ENCODE measurements at regions not wholly inside any gene's neighbourhood (a gene's known extent, or its start where the extent isn't known, plus 50 kb on each side); places are given as distances from the start of the nearest gene placed in this dataset.

DNA sequence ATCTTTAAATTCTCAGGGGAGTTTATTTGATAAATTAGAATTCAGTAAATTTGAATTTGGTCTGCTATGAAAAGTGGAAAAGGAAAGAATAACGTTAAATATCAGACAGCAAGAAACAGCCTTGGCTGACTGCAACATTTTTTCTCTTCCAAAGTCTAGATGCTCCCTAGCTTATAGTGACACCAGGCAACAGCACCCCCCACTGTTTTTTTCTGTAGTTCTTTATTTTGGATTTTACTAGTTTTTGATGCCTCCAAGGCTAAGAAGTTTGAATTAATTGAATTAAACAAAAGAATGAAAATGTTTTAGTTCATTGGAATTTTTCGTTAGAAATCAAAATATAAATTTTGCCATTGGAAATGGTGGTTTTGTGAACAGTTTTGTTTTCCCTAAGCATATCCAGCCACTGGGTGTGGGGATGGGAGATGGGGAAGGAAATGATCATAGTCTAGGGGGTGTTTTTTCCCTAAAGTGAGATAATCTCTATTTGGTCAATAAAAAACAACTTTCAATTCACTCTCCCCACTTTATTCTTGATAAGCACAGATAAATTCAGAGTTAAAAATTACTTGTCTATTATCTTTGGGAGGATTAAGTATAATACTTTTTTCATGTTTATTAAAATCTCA is 199.3 kb upstream of the CD180 start:
- Histone ChIP-seq H3K27ac (no peak overlapping the region), H3K4me3 (no peak overlapping the region)

DNA sequence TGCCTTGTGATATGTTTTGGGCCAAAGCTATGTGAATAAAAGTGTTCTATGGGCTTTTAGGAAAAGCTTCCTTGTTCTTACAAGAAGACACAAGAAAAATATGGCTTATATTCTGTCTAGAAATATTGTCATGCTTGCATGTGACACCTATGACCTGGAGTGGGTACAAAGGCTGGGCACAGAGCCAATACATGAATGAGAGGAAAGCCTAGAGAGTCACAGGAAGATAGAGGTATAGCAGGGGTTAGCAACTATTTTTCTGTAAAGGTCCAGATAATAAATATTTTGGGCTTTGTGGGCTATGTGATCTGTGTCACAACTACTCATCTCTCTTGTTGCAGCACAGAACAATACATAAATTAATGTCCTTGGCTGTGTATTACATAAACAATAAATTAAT is 196.6 kb upstream of the CD180 start:
- no peak overlapping the region for H3K4me3 ChIP-seq

DNA sequence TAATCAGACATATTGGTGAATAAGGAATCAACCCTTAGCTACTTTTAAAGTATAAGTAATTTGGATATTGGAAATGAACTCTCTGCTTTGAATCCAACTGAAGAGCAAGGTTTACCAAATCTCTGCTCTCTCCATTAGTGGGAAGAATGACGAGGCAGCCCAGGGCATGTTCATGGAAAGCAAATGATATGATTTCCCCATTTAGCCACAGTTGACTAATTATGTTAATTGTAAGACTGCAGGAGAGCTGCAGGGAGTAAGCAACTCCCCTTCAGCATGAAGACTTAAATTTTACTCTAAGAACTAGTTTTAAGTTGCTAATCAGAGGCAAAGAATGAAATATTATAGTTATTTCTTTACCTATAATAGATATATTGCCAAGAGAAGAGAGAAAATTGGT is 194.3 kb upstream of the CD180 start:
- Histone ChIP-seq H3K27ac (no peak overlapping the region), H3K4me3 (no peak overlapping the region)

More for the DNA sequence above, 196.6 kb upstream of the CD180 start:
- H3K27ac ChIP-seq, result no peak overlapping the region

DNA sequence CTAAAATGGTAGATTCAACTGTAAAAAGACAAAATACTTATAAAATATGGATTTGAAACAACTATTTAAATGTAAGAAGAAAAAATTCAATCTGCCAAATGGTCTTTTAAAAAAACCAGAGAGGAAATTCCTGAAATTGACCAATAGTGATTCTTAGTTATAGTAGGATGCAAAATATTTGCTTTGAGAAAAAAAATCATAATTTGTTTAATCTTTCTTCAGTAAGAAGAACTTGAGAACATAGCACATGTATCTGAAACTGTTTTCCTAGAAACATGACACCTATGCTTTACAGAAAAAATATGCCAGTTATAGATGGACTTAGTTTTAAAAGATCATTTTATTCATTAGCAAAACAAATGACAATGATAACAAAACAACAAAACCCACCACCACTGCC is 186.9 kb upstream of the CD180 start:
- H3K27ac ChIP-seq, result no peak overlapping the region
- H3K4me3 ChIP-seq, result no peak overlapping the region

DNA sequence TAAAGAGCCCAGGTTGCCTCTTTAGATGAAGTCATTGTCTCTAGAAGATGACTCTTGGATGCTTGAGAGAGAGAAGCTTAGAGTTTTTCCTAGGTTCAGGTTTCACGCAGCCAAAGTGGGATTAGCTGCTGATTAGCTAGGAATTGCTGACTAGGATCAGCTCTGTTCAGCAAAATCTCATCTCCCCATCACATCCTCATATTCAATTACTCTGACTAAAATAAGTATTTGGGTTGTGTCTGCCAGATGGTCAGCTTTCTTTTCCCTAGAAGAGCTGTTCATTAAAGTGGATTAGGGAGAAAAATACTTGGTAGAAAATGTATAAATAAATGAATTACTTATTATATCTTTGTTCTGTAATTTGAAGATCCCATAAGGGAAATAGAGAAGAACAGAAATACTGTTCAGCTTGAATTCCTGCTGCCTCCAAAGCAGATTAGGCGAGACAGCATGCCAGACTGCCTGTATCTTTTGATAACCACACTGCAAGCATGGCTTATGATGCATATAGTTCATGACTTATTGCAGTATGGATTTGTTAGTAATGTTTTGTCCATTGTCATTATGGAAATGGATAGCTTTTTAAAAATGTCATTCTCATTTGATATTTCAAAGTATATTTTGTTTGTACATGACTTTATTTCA is 184.8 kb upstream of the CD180 start:
- Histone ChIP-seq H3K4me3 (no peak overlapping the region), H3K27ac (no peak overlapping the region)

DNA sequence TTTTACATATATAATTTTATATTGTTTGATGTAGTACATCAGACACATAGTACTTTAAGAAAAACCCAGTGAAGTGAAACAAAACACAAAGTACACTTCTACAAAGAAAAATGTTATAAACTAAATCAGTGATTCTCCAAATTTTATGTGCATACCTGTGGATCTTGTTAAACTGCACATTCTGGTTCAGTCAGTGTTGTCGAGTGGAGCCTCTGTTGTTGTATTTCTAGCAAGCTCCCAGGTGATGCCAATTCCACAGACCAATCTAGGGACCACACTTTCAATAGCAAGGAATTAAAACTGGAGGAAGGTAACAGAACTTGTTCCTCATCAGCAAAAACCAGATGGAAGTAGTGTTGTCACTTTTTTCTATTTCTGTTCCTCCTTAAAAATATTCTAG is 183.8 kb upstream of the CD180 start:
- Histone ChIP-seq H3K4me3 (no peak overlapping the region), H3K27ac (no peak overlapping the region)

DNA sequence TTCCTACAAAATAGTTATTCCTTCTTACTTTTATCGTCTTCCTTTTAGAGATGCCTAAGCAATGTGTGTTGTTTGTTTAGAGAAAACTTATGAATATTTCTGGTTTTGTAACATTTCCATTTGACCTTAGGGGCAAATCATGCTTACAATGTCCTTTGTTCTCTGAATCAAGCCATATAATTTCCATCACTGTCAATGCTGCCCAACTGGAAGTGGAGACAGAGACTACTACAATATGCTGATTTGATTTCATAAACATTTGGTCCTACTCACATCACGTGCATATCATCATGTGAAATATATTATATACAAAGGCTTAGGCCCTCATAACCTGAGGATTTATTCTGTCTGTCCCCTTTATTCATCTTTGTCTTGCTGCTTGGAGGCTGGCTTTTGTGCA is 183.2 kb upstream of the CD180 start:
- Histone ChIP-seq H3K4me3 (no peak overlapping the region), H3K27ac (no peak overlapping the region)

DNA sequence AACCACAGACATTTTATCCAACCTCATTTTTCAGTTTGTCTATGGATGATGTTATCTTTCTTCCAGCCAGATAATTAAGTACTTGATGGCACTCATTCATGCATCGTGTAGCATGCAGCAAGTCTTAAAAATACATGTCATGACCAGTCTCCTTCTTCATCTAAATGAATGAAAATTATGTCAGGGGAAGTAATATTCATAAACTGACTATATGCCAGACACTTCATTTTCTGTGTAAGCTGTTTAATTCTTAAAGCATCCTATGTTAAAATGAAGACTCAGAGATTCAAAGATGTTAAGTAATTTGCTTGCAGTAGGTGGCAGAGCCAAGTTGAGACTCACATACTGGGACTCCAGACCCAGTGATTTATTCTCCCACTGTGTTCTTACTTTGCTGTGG is 181.7 kb upstream of the CD180 start:
- no peak overlapping the region for H3K4me3 ChIP-seq
- no peak overlapping the region for H3K27ac ChIP-seq

DNA sequence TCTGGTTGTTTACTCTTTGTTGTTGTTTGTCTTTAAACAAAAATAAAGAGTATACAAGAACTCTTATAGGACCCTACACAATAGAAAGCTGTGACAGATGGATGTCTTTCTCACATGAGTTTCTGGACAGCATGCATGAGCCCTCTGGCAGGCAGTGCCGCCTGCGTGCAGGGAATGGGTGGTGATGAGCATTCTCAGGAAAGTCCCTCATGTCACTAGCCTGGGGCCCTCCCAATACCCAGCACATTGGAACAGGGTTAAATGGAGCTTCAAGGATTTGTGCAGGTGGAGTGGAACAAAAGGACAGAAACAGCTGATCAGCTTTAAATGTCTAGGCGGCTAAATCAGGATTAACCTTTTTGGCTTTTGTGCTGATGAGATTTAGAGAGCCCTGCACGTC is 181.0 kb upstream of the CD180 start:
- Histone ChIP-seq H3K4me3 (no peak overlapping the region), H3K27ac (no peak overlapping the region)

DNA sequence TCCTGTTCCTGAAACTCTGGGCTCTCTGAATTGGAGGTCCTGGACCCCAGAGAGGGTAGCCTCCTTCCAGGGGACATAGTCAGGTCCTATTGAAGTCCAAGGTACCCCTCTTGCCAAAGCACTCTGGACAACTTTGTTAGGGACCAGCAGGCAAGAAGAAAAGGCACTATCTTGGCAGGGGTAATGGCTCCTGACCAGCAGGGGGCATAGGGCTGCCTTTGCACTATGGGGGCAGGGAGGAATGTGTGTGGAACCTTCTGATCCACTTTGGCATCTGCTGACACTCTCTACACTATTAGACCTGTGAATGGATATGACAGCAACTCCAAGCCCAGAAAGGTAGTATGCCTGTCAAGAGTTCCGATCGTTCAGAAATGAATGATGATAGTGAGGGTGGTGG is 179.0 kb upstream of the CD180 start:
- Histone ChIP-seq H3K27ac (no peak overlapping the region), H3K4me3 (no peak overlapping the region)

DNA sequence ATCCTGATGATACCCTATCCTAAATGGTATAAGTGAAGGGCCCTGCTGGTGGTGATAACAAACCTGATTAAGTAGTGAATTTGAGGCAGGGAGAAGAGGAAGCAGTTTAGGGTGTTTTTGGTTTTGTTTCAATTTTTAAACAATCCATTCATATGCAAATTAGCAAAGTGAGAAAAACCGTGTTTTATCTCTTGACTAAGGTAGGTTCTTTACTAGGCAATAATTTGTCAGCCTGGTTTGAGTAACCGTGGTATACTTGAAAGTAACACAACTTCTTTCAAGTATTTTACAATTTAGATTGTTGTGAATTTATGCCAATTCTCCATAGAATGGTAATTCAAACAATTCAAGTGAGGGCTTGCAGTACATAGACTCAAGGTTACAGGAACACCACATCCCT is 177.8 kb upstream of the CD180 start:
- Histone ChIP-seq H3K27ac (no peak overlapping the region), H3K4me3 (no peak overlapping the region)

DNA sequence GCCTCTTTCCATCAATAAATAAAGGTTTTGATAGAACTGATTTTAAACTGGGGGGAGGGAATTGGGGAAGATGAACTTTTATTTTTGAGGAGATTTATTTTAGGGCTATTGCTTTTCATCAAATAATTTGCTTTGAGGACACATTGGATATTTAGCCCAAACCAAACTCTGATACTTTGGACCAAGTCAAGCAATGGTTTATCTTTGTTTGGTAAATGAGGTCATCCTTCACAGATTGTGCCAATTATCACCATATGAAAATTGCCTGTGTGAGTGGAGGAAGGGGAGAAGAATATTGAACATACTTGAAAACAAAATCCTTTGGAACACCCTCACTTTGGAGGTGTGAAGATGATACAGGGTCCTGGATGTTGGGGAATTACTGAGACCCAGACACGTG is 176.9 kb upstream of the CD180 start:
- H3K27ac ChIP-seq, result no peak overlapping the region
- no peak overlapping the region for H3K4me3 ChIP-seq

DNA sequence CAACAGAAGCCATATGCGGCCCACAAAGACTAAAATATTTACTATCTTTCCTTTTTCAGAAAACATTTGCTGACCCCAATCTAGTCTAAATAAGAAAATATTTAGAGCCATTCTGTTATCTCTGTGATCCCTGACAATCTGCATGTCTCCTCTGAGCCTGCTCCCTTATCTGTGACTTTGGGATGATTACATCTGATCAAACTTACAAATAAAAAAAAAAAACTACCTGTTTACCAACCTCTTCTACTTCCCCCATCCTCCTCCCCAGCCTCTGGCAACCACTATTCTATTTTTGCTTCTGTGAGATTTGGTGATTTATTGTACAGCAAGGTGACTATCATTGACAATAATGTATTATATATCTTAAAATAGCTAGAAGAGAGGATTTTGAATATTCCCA is 176.3 kb upstream of the CD180 start:
- H3K27ac ChIP-seq, result no peak overlapping the region
- no peak overlapping the region for H3K4me3 ChIP-seq

DNA sequence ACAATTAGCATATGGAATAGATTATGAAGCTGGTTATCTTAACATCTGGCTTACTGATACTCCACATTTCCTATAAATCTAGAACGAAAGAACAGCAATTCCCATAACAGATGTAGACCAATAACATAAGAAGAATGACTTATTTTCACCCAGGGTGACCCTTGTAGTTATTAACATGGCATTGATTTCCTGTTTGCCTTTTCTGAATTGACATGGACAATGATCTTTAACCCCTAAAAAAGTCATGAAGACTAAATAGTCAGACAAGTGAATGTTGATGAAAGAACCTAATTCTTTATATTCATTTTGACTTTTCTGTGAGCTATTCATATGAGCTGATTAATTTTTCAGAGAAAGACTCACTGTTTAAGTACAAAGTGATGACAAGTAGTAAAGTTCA is 175.3 kb upstream of the CD180 start:
- Histone ChIP-seq H3K4me3 (no peak overlapping the region), H3K27ac (no peak overlapping the region)

DNA sequence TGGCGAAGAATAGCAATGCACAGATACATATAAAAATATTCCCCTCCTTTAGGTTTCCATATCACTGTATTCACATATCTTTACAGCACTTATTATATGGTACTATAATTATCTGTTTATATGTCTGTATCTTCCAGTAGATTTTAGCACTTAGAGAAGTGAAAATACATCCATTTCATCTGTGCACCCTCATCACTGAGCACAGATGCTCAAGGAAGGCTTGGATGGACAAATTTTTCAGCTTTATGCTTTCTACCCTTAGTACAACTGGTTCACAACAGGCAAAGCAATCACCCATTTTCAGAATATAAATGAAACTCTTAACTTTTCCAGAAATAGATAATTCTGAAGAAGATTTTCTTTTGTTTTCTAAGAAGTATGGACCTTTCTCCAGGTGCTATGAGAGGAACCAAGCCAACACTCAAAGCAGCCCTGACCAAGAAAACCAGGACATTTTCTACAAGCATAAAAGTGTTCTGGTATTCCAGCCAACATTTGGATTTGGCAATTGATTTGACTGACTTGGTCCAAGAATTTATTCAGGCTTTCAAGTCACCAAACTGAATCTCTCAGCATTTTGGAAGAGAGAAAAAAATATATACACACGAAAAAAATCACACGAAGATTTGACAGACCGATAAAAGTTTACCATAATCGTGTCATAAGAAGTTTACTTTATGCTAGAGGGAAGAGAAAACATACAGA is 170.2 kb upstream of the CD180 start:
- no peak overlapping the region for H3K27ac ChIP-seq
- H3K4me3 ChIP-seq, result no peak overlapping the region

DNA sequence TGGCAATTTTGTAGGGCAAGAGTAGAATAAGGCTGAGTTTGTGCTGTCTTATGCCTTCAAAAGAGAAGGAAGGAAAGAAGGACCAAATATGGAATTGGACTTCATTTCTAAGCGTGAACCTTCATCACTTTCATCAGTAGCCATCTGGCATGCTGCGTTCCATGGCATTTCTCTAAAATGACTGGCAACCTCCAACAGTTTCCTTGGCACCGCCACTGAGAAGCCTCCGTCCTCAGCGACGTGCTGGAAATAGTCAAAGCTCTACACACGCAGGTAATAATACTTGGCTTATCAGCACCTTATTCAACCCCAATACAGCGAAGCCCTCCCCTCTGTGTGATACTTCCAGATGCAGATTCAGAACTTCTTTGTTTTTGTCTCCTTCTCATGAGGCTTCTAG is 169.7 kb upstream of the CD180 start:
- Histone ChIP-seq H3K4me3 (no peak overlapping the region), H3K27ac (no peak overlapping the region)

DNA sequence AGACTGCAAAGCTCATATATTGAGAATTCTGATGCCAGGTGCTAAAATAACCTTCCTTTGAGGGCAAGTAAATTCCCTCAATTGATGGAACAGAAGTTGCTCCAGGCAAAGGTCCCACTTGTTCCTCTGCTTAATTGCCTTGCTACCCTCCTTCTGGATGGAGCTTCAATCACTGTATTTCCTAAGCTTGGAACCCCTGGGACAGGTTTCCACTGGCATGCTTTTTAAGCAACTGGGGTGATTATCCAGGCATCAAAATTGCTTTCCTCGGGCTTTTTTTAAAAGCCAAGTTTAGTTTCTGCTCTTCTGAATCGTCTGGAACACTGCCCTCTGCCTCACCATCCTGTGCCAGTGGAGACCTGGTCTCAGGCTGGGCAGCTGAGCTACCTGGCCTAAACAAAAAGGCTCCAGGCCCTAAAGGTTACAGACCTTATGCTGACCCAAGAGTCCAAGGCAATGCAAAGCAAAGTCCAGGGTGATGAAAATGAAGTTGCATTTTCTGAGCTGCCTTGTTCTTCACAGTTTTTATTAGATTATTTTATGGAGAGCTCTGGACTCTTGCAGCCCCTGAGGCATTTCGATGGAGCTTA is 167.9 kb upstream of the CD180 start:
- Histone ChIP-seq H3K27ac (no peak overlapping the region), H3K4me3 (no peak overlapping the region)

DNA sequence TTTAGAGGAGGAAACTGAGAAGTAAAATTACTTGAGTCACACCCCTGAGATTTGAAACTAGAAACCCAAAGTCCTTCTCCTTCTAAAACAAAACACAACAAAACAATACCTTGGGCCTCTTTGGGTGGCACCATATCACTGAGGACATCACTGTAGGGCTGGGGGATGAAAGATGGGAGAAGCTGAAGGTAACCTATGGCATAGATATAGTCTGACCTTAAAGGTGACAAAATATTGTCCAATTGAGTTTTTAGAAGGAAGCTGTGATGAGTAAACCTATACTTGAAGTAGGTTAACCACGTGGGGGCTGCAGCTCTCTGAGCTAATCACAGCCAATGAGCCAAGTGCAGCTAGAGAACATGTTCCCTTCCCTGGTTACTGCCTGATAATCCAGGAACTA is 167.4 kb upstream of the CD180 start:
- H3K4me3 ChIP-seq, result no peak overlapping the region
- H3K27ac ChIP-seq, result no peak overlapping the region

DNA sequence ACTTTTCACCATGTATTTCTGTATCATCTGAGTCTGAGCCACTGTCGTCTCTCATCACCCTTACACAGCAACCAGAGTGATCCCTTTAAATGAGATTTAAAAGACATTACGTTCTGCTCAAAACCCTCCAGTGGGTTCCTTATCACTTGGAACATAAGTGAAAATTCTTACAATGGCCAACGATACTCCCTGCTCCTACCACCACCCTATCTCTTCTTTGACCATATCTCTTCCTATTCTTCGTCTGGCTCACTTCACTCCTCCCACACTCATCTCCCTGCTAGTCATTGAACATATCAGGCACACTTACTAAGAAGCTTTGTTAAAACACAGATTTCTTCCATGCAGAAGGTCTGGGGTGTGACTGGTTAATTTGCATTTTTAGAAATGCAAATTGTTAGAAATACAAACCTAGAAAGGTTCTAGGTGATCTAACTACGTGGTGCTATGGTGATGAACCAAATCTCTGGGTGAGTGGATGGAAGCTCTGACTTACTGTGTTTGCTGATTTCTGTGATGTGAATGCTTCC is 166.6 kb upstream of the CD180 start:
- H3K4me3 ChIP-seq, result no peak overlapping the region
- no peak overlapping the region for H3K27ac ChIP-seq

DNA sequence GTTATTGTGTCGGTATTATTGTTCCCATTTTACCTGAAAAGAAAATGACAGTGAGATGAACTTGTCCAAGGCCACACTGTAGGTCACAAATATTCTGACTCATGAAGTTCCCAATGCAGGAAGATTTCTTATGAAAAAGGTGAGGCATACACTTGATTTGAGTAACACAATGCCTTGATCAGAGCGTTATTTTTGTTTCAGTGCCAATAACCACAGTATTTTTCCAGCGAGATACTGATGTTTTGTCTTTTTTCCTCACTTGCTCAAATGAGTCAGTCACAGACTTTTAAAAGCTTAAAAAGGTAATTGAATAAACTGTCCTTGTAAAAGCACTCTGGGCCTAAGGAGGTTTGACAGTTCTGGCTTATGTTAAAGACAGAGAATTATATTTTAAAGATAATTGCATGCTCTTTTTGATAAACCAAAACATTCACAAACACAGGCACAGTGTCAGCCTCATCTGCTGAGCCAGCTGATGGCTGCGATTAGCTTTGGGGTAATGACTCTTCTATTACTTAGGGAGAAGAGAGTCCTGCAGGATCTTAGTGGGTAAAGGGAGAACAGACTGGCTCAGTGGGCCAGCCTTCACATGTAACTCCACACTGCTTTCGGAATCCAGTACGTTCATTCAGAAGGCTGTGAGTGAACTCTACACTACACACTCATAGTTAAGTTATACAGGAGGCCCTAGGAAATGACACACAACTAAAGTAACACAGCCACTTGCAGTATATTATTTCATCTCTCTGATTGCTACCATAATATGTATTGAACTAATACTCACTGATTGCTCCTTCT is 165.5 kb upstream of the CD180 start:
- no peak overlapping the region for H3K27ac ChIP-seq
- no peak overlapping the region for H3K4me3 ChIP-seq

All from skin epidermis (tissue), 12 donors.